ENCODE measurements at regions not wholly inside any gene's neighbourhood (a gene's known extent, or its start where the extent isn't known, plus 50 kb on each side); places are given as distances from the start of the nearest gene placed in this dataset.

GRCh38 chr14:58912799-58913432 is 275.2 kb downstream of the DACT1 start:
- TF ChIP-seq CTCF (IDR thresholded peaks at IDR 0.05) = no peak
- TF ChIP-seq POLR2A (IDR thresholded peaks at IDR 0.05; ENCODE audit: low read depth) = no peak
